IPS-NIHi11 (cell line): ENCODE measurements at regions not wholly inside any gene's neighbourhood (a gene's known extent, or its start where the extent isn't known, plus 50 kb on each side); places are given as distances from the start of the nearest gene placed in this dataset.
"Not testable (repeated sequence)": the region's sequence is repeated elsewhere in the genome, so short reads cannot be mapped to it uniquely, and the experiment has no call there.

Experiments
- DNase-seq: peaks from one replicate; pipeline ENCODE4 v3.0.0; 2012; ENCODE audit warnings: mixed read lengths, low spot score

GRCh38 chr6:154632119-154632518 lies 101.1 kb upstream of the SCAF8 start:
- DNase-seq: no peak

- no peak for DNase-seq
These were observed 95.8 kb upstream of the SCAF8 start for GRCh38 chr6:154637392-154637791.

- no peak for DNase-seq
These were observed 94.8 kb upstream of the SCAF8 start for GRCh38 chr6:154638369-154638768.

GRCh38 chr6:154639196-154639595 lies 94.0 kb upstream of the SCAF8 start:
- DNase-seq: not testable (repeated sequence)

GRCh38 chr6:154648188-154648887 lies 84.9 kb upstream of the SCAF8 start:
- DNase-seq: no peak

GRCh38 chr6:154648888-154649205 lies 84.4 kb upstream of the SCAF8 start:
- DNase-seq: no peak

GRCh38 chr6:154649721-154650120 lies 83.5 kb upstream of the SCAF8 start:
- no peak for DNase-seq

- DNase-seq: no peak
These were observed 82.9 kb upstream of the SCAF8 start for GRCh38 chr6:154650351-154650750.

- no peak for DNase-seq
These were observed 81.6 kb upstream of the SCAF8 start for GRCh38 chr6:154651656-154652055.

- no peak for DNase-seq
These were observed 79.8 kb upstream of the SCAF8 start for GRCh38 chr6:154653385-154653784.

- DNase-seq: no peak
These were observed 79.4 kb upstream of the SCAF8 start for GRCh38 chr6:154653853-154654252.

- no peak for DNase-seq
These were observed 76.6 kb upstream of the SCAF8 start for GRCh38 chr6:154656660-154657059.

- no peak for DNase-seq
These were observed 71.4 kb upstream of the SCAF8 start for GRCh38 chr6:154661768-154662167.

GRCh38 chr6:154664287-154664686 lies 68.9 kb upstream of the SCAF8 start:
- no peak for DNase-seq

GRCh38 chr6:154668156-154668555 lies 65.1 kb upstream of the SCAF8 start:
- DNase-seq: no peak

GRCh38 chr6:154672086-154672485 lies 61.1 kb upstream of the SCAF8 start:
- no peak for DNase-seq

- no peak for DNase-seq
These were observed 59.3 kb upstream of the SCAF8 start for GRCh38 chr6:154673919-154674318.

- DNase-seq: peak; percentile 95
These were observed 57.6 kb upstream of the SCAF8 start for GRCh38 chr6:154675602-154676088.

GRCh38 chr6:154682633-154683125 lies 50.5 kb upstream of the SCAF8 start:
- DNase-seq: no peak
